PC-9 (cell line): ENCODE measurements at regions not wholly inside any gene's neighbourhood (a gene's known extent, or its start where the extent isn't known, plus 50 kb on each side); places are given as distances from the start of the nearest gene placed in this dataset.
"Not testable (repeated sequence)": the region's sequence is repeated elsewhere in the genome, so short reads cannot be mapped to it uniquely, and the experiment has no call there.

Experiments used
- EZH2 ChIP-seq: fragments of 200-600 bp; sonication (generic); IDR thresholded peaks from 2 replicates; pipeline ENCODE4 v1.8.0; 2017; ENCODE audit warnings: antibody characterized with exemption, low read depth
- TF ChIP-seq, protein P1 (sequence below): fragments of 200-600 bp; sonication (generic); conservative IDR thresholded peaks from 2 replicates; pipeline ENCODE4 v1.6.1; 2017; ENCODE audit warnings: mixed run types, antibody characterized with exemption, mild to moderate bottlenecking, moderate library complexity

DNA sequence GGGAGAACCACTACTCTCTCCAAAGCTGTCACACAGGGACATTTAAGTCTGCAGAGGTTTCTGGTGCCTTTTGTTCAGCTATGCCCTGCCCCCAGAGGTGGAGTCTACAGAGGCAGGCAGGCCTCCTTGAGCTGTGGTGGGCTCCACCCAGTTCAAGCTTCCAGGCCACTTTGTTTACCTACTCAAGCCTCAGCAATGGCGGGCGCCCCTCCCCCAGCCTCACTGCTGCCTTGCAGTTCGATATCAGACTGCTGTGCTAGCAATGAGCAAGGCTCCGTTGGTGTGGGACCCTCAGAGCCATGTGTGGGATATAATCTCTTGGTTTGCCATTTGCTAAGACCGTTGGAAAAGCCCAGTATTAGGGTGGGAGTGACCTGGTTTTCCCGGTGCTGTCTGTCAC, 87.0 kb downstream of the EBLN1 start:
- TF ChIP-seq, protein P1, sequence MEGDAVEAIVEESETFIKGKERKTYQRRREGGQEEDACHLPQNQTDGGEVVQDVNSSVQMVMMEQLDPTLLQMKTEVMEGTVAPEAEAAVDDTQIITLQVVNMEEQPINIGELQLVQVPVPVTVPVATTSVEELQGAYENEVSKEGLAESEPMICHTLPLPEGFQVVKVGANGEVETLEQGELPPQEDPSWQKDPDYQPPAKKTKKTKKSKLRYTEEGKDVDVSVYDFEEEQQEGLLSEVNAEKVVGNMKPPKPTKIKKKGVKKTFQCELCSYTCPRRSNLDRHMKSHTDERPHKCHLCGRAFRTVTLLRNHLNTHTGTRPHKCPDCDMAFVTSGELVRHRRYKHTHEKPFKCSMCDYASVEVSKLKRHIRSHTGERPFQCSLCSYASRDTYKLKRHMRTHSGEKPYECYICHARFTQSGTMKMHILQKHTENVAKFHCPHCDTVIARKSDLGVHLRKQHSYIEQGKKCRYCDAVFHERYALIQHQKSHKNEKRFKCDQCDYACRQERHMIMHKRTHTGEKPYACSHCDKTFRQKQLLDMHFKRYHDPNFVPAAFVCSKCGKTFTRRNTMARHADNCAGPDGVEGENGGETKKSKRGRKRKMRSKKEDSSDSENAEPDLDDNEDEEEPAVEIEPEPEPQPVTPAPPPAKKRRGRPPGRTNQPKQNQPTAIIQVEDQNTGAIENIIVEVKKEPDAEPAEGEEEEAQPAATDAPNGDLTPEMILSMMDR, result not testable (repeated sequence)
- TF ChIP-seq EZH2, result not testable (repeated sequence)
